Endothelial cell of umbilical vein (primary cell): ENCODE measurements at regions not wholly inside any gene's neighbourhood (a gene's known extent, or its start where the extent isn't known, plus 50 kb on each side); places are given as distances from the start of the nearest gene placed in this dataset.

Experiments used
- BruUV-seq: library from RNA; stranded (reverse); fragments of 400-500 nt; replicated peaks from 2 replicates; lab custom pipeline; 2021; lab: Mats Ljungman, UMichigan
- CTCF ChIA-PET: fragments of 300-600, 350-600 bp; sonication (Branson Sonifier 250); formaldehyde crosslinking; loops from one replicate; lab custom pipeline; 2021; ENCODE audit warnings: antibody characterized with exemption, inconsistent platforms; lab: Charles Lee
- POLR2A ChIA-PET: fragments of 300-600, 350-600 bp; sonication (Branson Sonifier 250); formaldehyde crosslinking; loops from one replicate; lab custom pipeline; 2021; ENCODE audit warnings: antibody characterized with exemption, inconsistent platforms; lab: Charles Lee
- DNase-seq: peaks from one replicate; pipeline ENCODE4 v3.0.0-alpha.2; 2011; ENCODE audit warnings: low read depth, low spot score
- FAIRE-seq: peaks from 2 replicates; lab custom pipeline; 2011; peaks lifted over from hg19 to GRCh38; lab: Jason Lieb, UNC
- H2AFZ ChIP-seq: 2 replicates; pipeline ENCODE4 v1.6.0; 2012; ENCODE audit warnings: low read depth, low read length, control low read depth, inconsistent platforms
- H3K27ac ChIP-seq: 2 replicates; pipeline ENCODE4 v1.5.1; 2011; ENCODE audit warnings: low read depth, mild to moderate bottlenecking, control low read depth, low read length, moderate library complexity; ENCODE audit not compliant: insufficient read depth
- H3K27me3 ChIP-seq, 2 experiments: 2 replicates each; pipeline versions ENCODE4 v1.6.0 to v1.6.1; 2011; ENCODE audit warnings: low read length in 2 of 2, mixed read lengths in 1 of 2; ENCODE audit not compliant: control insufficient read depth in 2 of 2, insufficient read depth in 2 of 2
- H3K36me3 ChIP-seq, 2 experiments: 2 replicates in 1 of 2; 3 replicates in 1 of 2; pipeline ENCODE4 v1.5.1; 2011; ENCODE audit warnings: low read length in 2 of 2, mild to moderate bottlenecking in 1 of 2, moderate library complexity in 1 of 2; ENCODE audit not compliant: control insufficient read depth in 2 of 2, insufficient read depth in 2 of 2; ENCODE audit errors: extremely low read depth in 1 of 2
- H3K4me1 ChIP-seq: 3 replicates; pipeline ENCODE4 v1.5.1; 2011; ENCODE audit warnings: mild to moderate bottlenecking, low read length; ENCODE audit not compliant: control insufficient read depth, insufficient read depth; ENCODE audit errors: extremely low read depth
- H3K4me2 ChIP-seq: 2 replicates; pipeline ENCODE4 v1.6.1; 2011; ENCODE audit warnings: low read length, control low read depth, mixed read lengths; ENCODE audit not compliant: insufficient read depth
- H3K4me3 ChIP-seq, 3 experiments: fragments of 200-600 bp in 1 of 3; sonication (generic), shearing (Covaris generic) in 1 of 3; replicated peaks in 1 of 3; 2 replicates each; pipeline ENCODE4 v1.5.1; 2011 to 2016; ENCODE audit warnings: control low read depth in 3 of 3, low read length in 3 of 3, mild to moderate bottlenecking in 2 of 3, inconsistent platforms in 1 of 3, low read depth in 1 of 3, moderate library complexity in 1 of 3; ENCODE audit not compliant: insufficient read depth in 1 of 3
- H3K79me2 ChIP-seq: 2 replicates; pipeline ENCODE4 v1.6.0; 2012; ENCODE audit warnings: low read length, inconsistent platforms; ENCODE audit not compliant: control insufficient read depth, insufficient read depth
- H3K9ac ChIP-seq: replicated peaks from 2 replicates; pipeline ENCODE3; 2011; ENCODE audit warnings: low read length, control low read depth; ENCODE audit not compliant: insufficient read depth; ENCODE audit errors: extremely low read depth
- H3K9me1 ChIP-seq: replicated peaks from 3 replicates; pipeline ENCODE4 v1.6.0; 2011; ENCODE audit warnings: mild to moderate bottlenecking, low read length; ENCODE audit not compliant: control insufficient read depth, insufficient read depth; ENCODE audit errors: extremely low read depth
- H3K9me3 ChIP-seq: replicated peaks from 2 replicates; pipeline ENCODE4 v1.5.1; 2012; ENCODE audit warnings: low read length, inconsistent platforms; ENCODE audit not compliant: control insufficient read depth, insufficient read depth
- H4K20me1 ChIP-seq: replicated peaks from 2 replicates; pipeline ENCODE3; 2011; ENCODE audit warnings: mild to moderate bottlenecking, low read length; ENCODE audit not compliant: control insufficient read depth, insufficient read depth; ENCODE audit errors: extremely low read depth
- CTCF ChIP-seq, 2 donors: IDR thresholded peaks; 1 replicate in 1 of 2; 2 replicates in 1 of 2; pipeline ENCODE4 v1.5.1; 2011; ENCODE audit warnings: low read length in 2 of 2, mild to moderate bottlenecking in 2 of 2, moderate library complexity in 2 of 2, control low read depth in 1 of 2, inconsistent platforms in 1 of 2, low read depth in 1 of 2; ENCODE audit not compliant: insufficient read depth in 1 of 2; ENCODE audit errors: extremely low read depth in 1 of 2
- EZH2 ChIP-seq: IDR thresholded peaks from 2 replicates; pipeline ENCODE4 v1.6.1; 2012; ENCODE audit warnings: borderline replicate concordance, low read depth, mild to moderate bottlenecking, moderate library complexity, low read length, inconsistent platforms; ENCODE audit not compliant: severe bottlenecking
- FOS ChIP-seq: IDR thresholded peaks from 2 replicates; pipeline ENCODE4 v1.6.1; 2011; ENCODE audit warnings: mild to moderate bottlenecking, low read length, moderate library complexity, borderline replicate concordance; ENCODE audit not compliant: insufficient read depth
- GATA2 ChIP-seq: IDR thresholded peaks from 2 replicates; pipeline ENCODE4 v1.7.0; 2011; ENCODE audit warnings: low read depth, mild to moderate bottlenecking, moderate library complexity, mixed read lengths, low read length; ENCODE audit not compliant: insufficient read length, insufficient read depth
- JUN ChIP-seq: IDR thresholded peaks from 2 replicates; pipeline ENCODE4 v1.6.1; 2011; ENCODE audit warnings: borderline replicate concordance, low read depth; ENCODE audit not compliant: insufficient read length, insufficient read depth
- MAX ChIP-seq: IDR thresholded peaks from 2 replicates; pipeline ENCODE4 v1.6.1; 2011; ENCODE audit not compliant: insufficient read depth, insufficient read length
- POLR2AphosphoS5 ChIP-seq: IDR thresholded peaks from 2 replicates; pipeline ENCODE4 v1.6.1; 2012; ENCODE audit warnings: low read depth, mild to moderate bottlenecking, control low read depth, low read length, moderate library complexity; ENCODE audit not compliant: insufficient read depth
- dilution Hi-C: fragments of 300-500 bp; cut with MboI; formaldehyde crosslinking; loops from one replicate; pipeline ENCODE4 v1.15.0; 2019; ENCODE audit warnings: low sequenced_read_pairs; ENCODE audit not compliant: extremely low pct_ligation_motif_present
- intact Hi-C: fragments of 100-400 bp; cut with micrococcal nuclease; formaldehyde crosslinking; loops from one replicate; pipeline ENCODE4 v1.10.0; 2022

GRCh38 chr1:172761581-172762486 is 102.9 kb downstream of the FASLG start:
- no peak overlapping the region for H3K4me3 ChIP-seq
- peaks cover 13% of the 10 kb centered on the region for H3K4me1 ChIP-seq
- no peaks in the 10 kb centered on the region for H3K9me3 ChIP-seq
- intact Hi-C loops (loop anchor here (1.0 kb wide), 1 partner anchor 17 kb away; no protein-coding TSS in a partner anchor), dilution Hi-C loops (no loop called here)
- H3K27ac ChIP-seq: peak overlapping the region; percentile 73
- H3K9me1 ChIP-seq: no peaks in the 10 kb centered on the region
- H3K79me2 ChIP-seq: no peaks in the 10 kb centered on the region
- no peaks in the 10 kb centered on the region for H3K36me3 ChIP-seq
- ChIA-PET POLR2A (interaction anchor here (0.7 kb wide), 1 partner anchor 145 kb away, joined by 3 read pairs; no protein-coding TSS in a partner anchor), CTCF (interaction anchor here (1.2 kb wide), 1 partner anchor 20 kb away, joined by 4 read pairs; no protein-coding TSS in a partner anchor)
- peak overlapping the region; percentile 15 for H3K9ac ChIP-seq
- TF ChIP-seq GATA2 (peak; percentile 56), FOS (peak; percentile 53), CTCF (IDR thresholded peaks at IDR 0.05; ENCODE audit: extremely low read depth in 1 of 2, insufficient read depth in 1 of 2, low read depth in 1 of 2, low read length in 2 of 2) (no peak), MAX (no peak), EZH2 (no peak), POLR2AphosphoS5 (no peak), JUN (peak; percentile 69)
- H3K4me2 ChIP-seq: no peak overlapping the region
- no peaks in the 10 kb centered on the region for H3K27me3 ChIP-seq
- no peak overlapping the region for H2AFZ ChIP-seq
- FAIRE-seq (peak; percentile 81), DNase-seq (peak; percentile 66)
- no peaks in the 10 kb centered on the region for H4K20me1 ChIP-seq
- BruUV-seq: no TSS peak
